IPS-15b (cell line): ENCODE measurements at regions not wholly inside any gene's neighbourhood (a gene's known extent, or its start where the extent isn't known, plus 50 kb on each side); places are given as distances from the start of the nearest gene placed in this dataset.

Source experiments
- H3K27me3 ChIP-seq: one replicate; pipeline ENCODE4 v1.6.1; 2013; ENCODE audit warnings: low read length; ENCODE audit not compliant: control insufficient read depth, insufficient read depth
- H3K36me3 ChIP-seq: one replicate; pipeline ENCODE4 v1.6.1; 2013; ENCODE audit warnings: low read length; ENCODE audit not compliant: control insufficient read depth, insufficient read depth
- H3K4me1 ChIP-seq: one replicate; pipeline ENCODE4 v1.6.1; 2013; ENCODE audit warnings: mild to moderate bottlenecking, low read length; ENCODE audit not compliant: control insufficient read depth, insufficient read depth
- H3K4me3 ChIP-seq: one replicate; pipeline ENCODE4 v1.5.1; 2013; ENCODE audit warnings: low read depth, low read length
- H3K9ac ChIP-seq: one replicate; pipeline ENCODE4 v1.6.1; 2013; ENCODE audit warnings: low read depth, mild to moderate bottlenecking, low read length
- H3K9me3 ChIP-seq: one replicate; pipeline ENCODE4 v1.6.1; 2013; ENCODE audit warnings: mild to moderate bottlenecking, low read length; ENCODE audit not compliant: control insufficient read depth, insufficient read depth

- Histone ChIP-seq H3K27me3 (no peaks in the 10 kb centered on the region), H3K36me3 (no peaks in the 10 kb centered on the region), H3K4me3 (no peak overlapping the region)
These were observed 446.0 kb upstream of the GOT2 start for GRCh38 chr16:59180083-59180476.

DNA sequence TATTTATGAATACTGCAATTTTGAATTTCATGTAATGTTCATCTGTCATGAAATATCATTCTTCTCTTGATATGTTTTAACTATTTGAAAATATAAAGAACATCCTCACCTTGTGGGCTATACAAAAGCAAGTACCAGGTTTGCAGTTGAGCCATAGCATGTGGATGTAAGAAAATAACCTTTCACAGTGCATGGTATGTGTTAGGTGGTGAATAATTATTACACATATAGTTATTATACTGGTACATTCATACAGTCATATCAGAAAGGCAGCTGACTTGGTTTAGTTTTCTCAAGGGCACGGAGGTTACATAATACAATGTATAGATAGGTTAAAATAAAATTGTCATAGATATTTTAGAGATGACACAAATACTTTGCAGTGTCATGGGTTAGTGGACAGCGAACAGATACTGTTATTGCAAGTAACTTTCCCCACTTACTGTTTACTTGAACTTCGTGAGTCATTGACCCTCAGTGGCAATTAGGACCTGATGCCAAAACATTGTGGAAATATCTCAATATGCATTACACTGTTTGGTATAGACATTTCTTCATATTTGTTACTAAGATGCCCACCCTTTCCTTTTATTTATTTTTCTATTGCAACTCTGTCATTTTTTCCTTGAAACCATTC lies 445.4 kb upstream of the GOT2 start:
- Histone ChIP-seq H3K4me1 (no peaks in the 10 kb centered on the region), H3K36me3 (no peaks in the 10 kb centered on the region), H3K9ac (no peak overlapping the region), H3K9me3 (no peaks in the 10 kb centered on the region), H3K4me3 (no peak overlapping the region), H3K27me3 (no peaks in the 10 kb centered on the region)

More at GRCh38 chr16:59180083-59180476, 446.0 kb upstream of the GOT2 start:
- Histone ChIP-seq H3K4me1 (no peaks in the 10 kb centered on the region), H3K9ac (no peak overlapping the region), H3K9me3 (no peaks in the 10 kb centered on the region)

GRCh38 chr16:59173408-59173831 lies 439.3 kb upstream of the GOT2 start:
- peaks cover 15% of the 10 kb centered on the region for H3K4me1 ChIP-seq
- no peaks in the 10 kb centered on the region for H3K9me3 ChIP-seq
- H3K4me3 ChIP-seq: no peak overlapping the region
- no peaks in the 10 kb centered on the region for H3K27me3 ChIP-seq
- H3K36me3 ChIP-seq: no peaks in the 10 kb centered on the region
- no peak overlapping the region for H3K9ac ChIP-seq

GRCh38 chr16:59170099-59170712 lies 436.1 kb upstream of the GOT2 start:
- H3K9ac ChIP-seq: peak overlapping the region; percentile 39
- H3K27me3 ChIP-seq: no peaks in the 10 kb centered on the region
- no peaks in the 10 kb centered on the region for H3K9me3 ChIP-seq
- H3K4me3 ChIP-seq: peak overlapping the region; percentile 18
- H3K36me3 ChIP-seq: no peaks in the 10 kb centered on the region
- peaks cover 17% of the 10 kb centered on the region for H3K4me1 ChIP-seq

- Histone ChIP-seq H3K9ac (no peak overlapping the region), H3K27me3 (no peaks in the 10 kb centered on the region), H3K9me3 (no peaks in the 10 kb centered on the region), H3K4me1 (peaks cover 17% of the 10 kb centered on the region), H3K36me3 (no peaks in the 10 kb centered on the region), H3K4me3 (no peak overlapping the region)
These were observed 435.1 kb upstream of the GOT2 start for GRCh38 chr16:59169168-59169567.

DNA sequence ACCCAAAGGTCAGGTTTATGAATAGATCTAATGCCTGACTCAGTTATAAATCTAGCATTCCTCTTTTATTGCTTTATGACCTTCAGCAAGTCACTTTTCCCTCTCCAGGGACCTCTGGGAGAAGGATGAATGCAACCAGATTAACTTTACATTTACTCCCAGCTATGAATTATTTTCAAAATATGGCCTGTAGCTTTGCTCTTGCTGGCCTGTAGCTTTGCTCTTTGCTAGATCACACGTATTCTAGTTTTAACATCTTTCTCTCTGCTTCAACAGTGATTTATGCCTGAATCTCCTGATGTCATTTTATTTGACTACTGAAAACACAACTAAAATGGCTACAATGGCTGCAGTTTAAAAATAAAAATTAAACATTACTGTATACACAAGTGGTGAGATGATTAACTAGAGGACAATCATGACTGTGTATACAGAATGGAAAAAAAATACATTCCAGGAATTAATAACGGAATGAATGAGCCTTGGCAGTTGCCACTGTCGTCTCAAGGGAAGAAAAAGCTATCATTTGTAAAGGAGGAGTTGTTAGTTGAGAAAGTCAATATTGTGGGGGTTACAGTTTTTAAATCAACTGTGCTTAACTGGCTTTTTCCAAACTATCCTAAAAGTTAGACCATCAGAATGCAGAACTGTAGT lies 434.5 kb upstream of the GOT2 start:
- no peak overlapping the region for H3K9ac ChIP-seq
- no peak overlapping the region for H3K4me3 ChIP-seq
- no peaks in the 10 kb centered on the region for H3K27me3 ChIP-seq
- H3K4me1 ChIP-seq: peaks cover 17% of the 10 kb centered on the region
- no peaks in the 10 kb centered on the region for H3K9me3 ChIP-seq
- H3K36me3 ChIP-seq: no peaks in the 10 kb centered on the region

- Histone ChIP-seq H3K27me3 (no peaks in the 10 kb centered on the region), H3K9ac (no peak overlapping the region), H3K9me3 (no peaks in the 10 kb centered on the region), H3K4me1 (peaks cover 11% of the 10 kb centered on the region), H3K4me3 (no peak overlapping the region), H3K36me3 (no peaks in the 10 kb centered on the region)
These were observed 430.3 kb upstream of the GOT2 start for GRCh38 chr16:59164461-59164860.

GRCh38 chr16:59163371-59164055 lies 429.4 kb upstream of the GOT2 start:
- Histone ChIP-seq H3K4me1 (peaks cover 3% of the 10 kb centered on the region), H3K9ac (no peak overlapping the region), H3K27me3 (no peaks in the 10 kb centered on the region), H3K9me3 (no peaks in the 10 kb centered on the region), H3K4me3 (no peak overlapping the region), H3K36me3 (no peaks in the 10 kb centered on the region)

GRCh38 chr16:59161679-59162078 lies 427.6 kb upstream of the GOT2 start:
- H3K9ac ChIP-seq: no peak overlapping the region
- no peaks in the 10 kb centered on the region for H3K36me3 ChIP-seq
- no peaks in the 10 kb centered on the region for H3K4me1 ChIP-seq
- no peak overlapping the region for H3K4me3 ChIP-seq
- H3K27me3 ChIP-seq: no peaks in the 10 kb centered on the region
- H3K9me3 ChIP-seq: no peaks in the 10 kb centered on the region

DNA sequence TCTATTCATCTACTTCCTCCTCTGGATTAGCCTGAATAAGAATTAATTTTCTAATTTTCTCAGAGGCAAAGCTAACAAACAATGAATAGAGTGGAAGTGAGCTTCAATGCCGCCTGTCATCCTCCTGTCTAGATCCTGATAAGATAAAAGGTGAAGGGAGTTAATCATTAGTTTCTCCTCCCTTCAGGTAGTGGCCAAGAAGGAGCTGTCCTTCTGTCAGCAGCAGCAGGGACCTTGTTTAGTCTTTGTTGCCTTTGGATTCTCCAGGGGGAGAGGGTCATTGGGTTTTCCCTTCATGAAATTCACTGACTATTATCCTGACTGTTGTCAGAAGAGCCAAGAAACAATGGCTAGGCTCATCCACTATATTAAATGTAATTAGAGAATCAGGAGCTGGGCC lies 420.2 kb upstream of the GOT2 start:
- no peak overlapping the region for H3K9ac ChIP-seq

DNA sequence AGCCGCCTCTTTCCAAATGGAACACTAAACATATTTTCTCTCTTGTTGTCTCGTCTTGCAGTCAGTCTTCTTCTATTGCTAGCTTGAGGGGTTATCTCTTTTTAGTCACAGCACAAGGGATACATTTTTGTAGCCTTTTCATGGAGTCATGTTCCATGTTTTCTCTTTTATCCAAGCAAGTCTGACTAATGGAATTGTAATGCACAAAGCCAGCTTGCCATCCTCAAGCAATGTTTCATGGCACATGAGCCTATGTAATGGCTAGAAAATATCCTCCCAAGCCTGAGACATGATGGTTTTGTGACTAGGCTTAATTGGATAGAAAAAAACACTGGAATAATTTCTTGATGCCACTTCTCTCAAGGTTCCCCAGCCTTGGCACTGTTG lies 414.6 kb upstream of the GOT2 start:
- H3K27me3 ChIP-seq: no peaks in the 10 kb centered on the region
- H3K4me3 ChIP-seq: no peak overlapping the region
- no peak overlapping the region for H3K9ac ChIP-seq
- no peaks in the 10 kb centered on the region for H3K4me1 ChIP-seq
- H3K9me3 ChIP-seq: no peaks in the 10 kb centered on the region
- no peaks in the 10 kb centered on the region for H3K36me3 ChIP-seq

More for the DNA sequence above, 420.2 kb upstream of the GOT2 start:
- Histone ChIP-seq H3K27me3 (no peaks in the 10 kb centered on the region), H3K4me1 (no peaks in the 10 kb centered on the region), H3K4me3 (no peak overlapping the region), H3K9me3 (no peaks in the 10 kb centered on the region), H3K36me3 (no peaks in the 10 kb centered on the region)
